K562 (cell line): ENCODE measurements at regions not wholly inside any gene's neighbourhood (a gene's known extent, or its start where the extent isn't known, plus 50 kb on each side); places are given as distances from the start of the nearest gene placed in this dataset.

Experiments used
- ATAC-seq: fragments of 200-7000 bp; cut with Tn5 transposase; 3 replicates; pipeline ENCODE4 v1.9.1; 2020; ENCODE audit warnings: moderate library complexity
- BruUV-seq: library from RNA; stranded (reverse); fragments of 400-500 nt; replicated peaks from 2 replicates; lab custom pipeline; 2021; lab: Mats Ljungman, UMichigan
- CTCF ChIA-PET: fragments of 300-600 bp; formaldehyde crosslinking; extraction: SDS; loops from one replicate; lab custom pipeline; 2021; ENCODE audit warnings: low intra/inter-chr PET ratio; lab: Yijun Ruan, JAX
- POLR2A ChIA-PET: fragments of 300-600, 350-650 bp; sonication (Branson Sonifier 250); formaldehyde crosslinking; extraction: SDS; loops from one replicate; lab custom pipeline; 2021; ENCODE audit warnings: antibody characterized with exemption, inconsistent platforms; lab: Yijun Ruan, JAX
- DNase-seq, 4 experiments: peaks; one replicate each; pipeline versions ENCODE4 v3.0.0 to v3.0.0-alpha.2; 2011 to 2018; ENCODE audit warnings: low spot score in 3 of 4, mixed read lengths in 3 of 4; ENCODE audit errors: extremely low read depth in 1 of 4
- FAIRE-seq: peaks from 2 replicates; lab custom pipeline; 2011; peaks lifted over from hg19 to GRCh38; lab: Jason Lieb, UNC
- H2AFZ ChIP-seq: 2 replicates; pipeline ENCODE4 v1.6.0; 2011; ENCODE audit warnings: low read depth, low read length, control low read depth, inconsistent platforms
- H3K27ac ChIP-seq: fragments of 200-600 bp; 3 replicates; pipeline ENCODE4 v1.8.0; 2011; ENCODE audit warnings: low read depth, mild to moderate bottlenecking, control low read depth, inconsistent platforms, low read length, moderate library complexity, mixed read lengths; ENCODE audit errors: extremely low read depth
- H3K27me3 ChIP-seq, 2 experiments: fragments of 300-600 bp in 1 of 2; 2 replicates in 1 of 2; 3 replicates in 1 of 2; pipeline versions ENCODE4 v1.6.0 to v1.8.0; 2011; ENCODE audit warnings: inconsistent platforms in 2 of 2, low read length in 2 of 2, mild to moderate bottlenecking in 1 of 2, mixed read lengths in 1 of 2, moderate library complexity in 1 of 2; ENCODE audit not compliant: control insufficient read depth in 2 of 2, insufficient read depth in 2 of 2
- H3K36me3 ChIP-seq: fragments of 300-600 bp; 3 replicates; pipeline ENCODE4 v1.8.0; 2011; ENCODE audit warnings: mild to moderate bottlenecking, low read length, inconsistent platforms; ENCODE audit not compliant: control insufficient read depth, insufficient read depth
- H3K4me1 ChIP-seq, 2 experiments: fragments of 200-600 bp in 1 of 2; replicated peaks in 1 of 2; 2 replicates in 1 of 2; 3 replicates in 1 of 2; pipeline versions ENCODE4 v1.5.1 to v1.8.0; 2011; ENCODE audit warnings: inconsistent platforms in 2 of 2, low read length in 2 of 2, mild to moderate bottlenecking in 1 of 2, mixed read lengths in 1 of 2, moderate library complexity in 1 of 2; ENCODE audit not compliant: control insufficient read depth in 2 of 2, insufficient read depth in 2 of 2
- H3K4me2 ChIP-seq: 2 replicates; pipeline ENCODE4 v1.6.1; 2011; ENCODE audit warnings: low read length, control low read depth, inconsistent platforms, mixed read lengths; ENCODE audit not compliant: insufficient read depth
- H3K4me3 ChIP-seq: fragments of 200-600 bp; sonication (generic), shearing (Covaris generic); 2 replicates; pipeline ENCODE4 v1.5.1; 2016; ENCODE audit warnings: control low read depth, inconsistent platforms
- H3K79me2 ChIP-seq: fragments of 200-600 bp; 3 replicates; pipeline ENCODE4 v1.8.0; 2011; ENCODE audit warnings: low read length, inconsistent platforms; ENCODE audit not compliant: control insufficient read depth, insufficient read depth
- H3K9ac ChIP-seq, 2 experiments: 2 replicates each; pipeline versions ENCODE4 v1.6.0 to v1.6.1; 2011; ENCODE audit warnings: low read depth in 2 of 2, low read length in 2 of 2, control low read depth in 1 of 2, inconsistent platforms in 1 of 2, mild to moderate bottlenecking in 1 of 2, mixed read lengths in 1 of 2; ENCODE audit not compliant: insufficient read depth in 1 of 2
- H3K9me1 ChIP-seq: one replicate; pipeline ENCODE4 v1.6.0; 2011; ENCODE audit warnings: inconsistent platforms, mild to moderate bottlenecking, low read length, moderate library complexity; ENCODE audit not compliant: control insufficient read depth, insufficient read depth
- H3K9me3 ChIP-seq: replicated peaks from 2 replicates; pipeline ENCODE4 v1.5.1; 2011; ENCODE audit warnings: low read depth, low read length, inconsistent platforms; ENCODE audit not compliant: control insufficient read depth, insufficient read depth
- H4K20me1 ChIP-seq: replicated peaks from 2 replicates; pipeline ENCODE4 v1.6.1; 2011; ENCODE audit warnings: low read length, inconsistent platforms, mixed read lengths; ENCODE audit not compliant: control insufficient read depth, insufficient read depth
- CTCFL ChIP-seq: IDR thresholded peaks from 2 replicates; pipeline ENCODE4 v1.6.1; 2011; ENCODE audit warnings: borderline replicate concordance, low read depth, mild to moderate bottlenecking, moderate library complexity, low read length; ENCODE audit not compliant: insufficient read depth, poor library complexity, severe bottlenecking
- SP2 ChIP-seq: IDR thresholded peaks from 2 replicates; pipeline ENCODE4 v1.6.1; 2011; ENCODE audit warnings: mild to moderate bottlenecking, low read depth, low read length, moderate library complexity; ENCODE audit not compliant: poor library complexity, severe bottlenecking; ENCODE audit errors: extremely low read depth
- ZKSCAN8 ChIP-seq: fragments of 200-800 bp; sonication (Bioruptor generic); IDR thresholded peaks from 2 replicates; pipeline ENCODE4 v1.6.1; 2016; ENCODE audit warnings: missing genetic modification characterization, missing compliant biosample characterization
- ZNF282 ChIP-seq: sonication (generic); formaldehyde crosslinking; IDR thresholded peaks from 2 replicates; pipeline ENCODE4 v1.8.1; 2023; ENCODE audit warnings: missing genetic modification reagents
- ZNF717 ChIP-seq: fragments of 250-450 bp; sonication (Bioruptor Pico); IDR thresholded peaks from 2 replicates; pipeline ENCODE4 v1.5.0; 2021
- WGBS: fragments of 100-300 bp; shearing (Covaris generic); methylation state at CpG from one replicate; pipeline ENCODE4 v1.1.6; 2016; ENCODE audit warnings: low coverage, mixed read lengths; ENCODE audit not compliant: insufficient coverage; ENCODE audit errors: missing lambda C conversion rate; 5-methylcytosine and 5-hydroxymethylcytosine counted together
- in situ Hi-C: fragments of 300-500 bp; cut with MboI; formaldehyde crosslinking; loops from 4 replicates; pipeline ENCODE4 v1.15.0; 2018; ENCODE audit warnings: inconsistent platforms, mixed read lengths
- intact Hi-C: fragments of 100-400 bp; cut with micrococcal nuclease; formaldehyde crosslinking; loops from 2 replicates; pipeline ENCODE4 v1.14.2; 2022

- H3K4me2 ChIP-seq = no peak overlapping the region
- H2AFZ ChIP-seq = no peak overlapping the region
- no TSS peak for BruUV-seq
- no peak for ATAC-seq
- H3K36me3 ChIP-seq = no peaks in the 10 kb centered on the region
- H3K9me1 ChIP-seq = no peaks in the 10 kb centered on the region
- intact Hi-C loops = no loop called here
- no peak overlapping the region for H3K4me3 ChIP-seq
- no peak for DNase-seq
- no peaks in the 10 kb centered on the region for H4K20me1 ChIP-seq
- no peak for TF ChIP-seq CTCFL
- TF ChIP-seq ZNF717 (CRISPR knock-in tag) = no peak
- TF ChIP-seq ZNF282 (CRISPR knock-in tag) = no peak
- TF ChIP-seq ZKSCAN8 = no peak
- no peak for TF ChIP-seq SP2
- no peak overlapping the region for H3K9ac ChIP-seq
- ChIA-PET CTCF (no interaction called here), POLR2A (interaction anchor here (1.4 kb wide), 1 partner anchor 8 kb away, joined by 3 read pairs; no protein-coding TSS in a partner anchor)
- no peak overlapping the region for H3K27ac ChIP-seq
- H3K4me1 ChIP-seq = no peaks in the 10 kb centered on the region
- H3K9me3 ChIP-seq = 0 out of 2 replicates have a peak, but pooled peaks cover 2% of the 10 kb centered on the region
- in situ Hi-C loops = no loop called here
- H3K27me3 ChIP-seq = no peaks in the 10 kb centered on the region
- no peaks in the 10 kb centered on the region for H3K79me2 ChIP-seq
- FAIRE-seq = no peak
- WGBS = 0% methylated on average over 3 of the region's 3 CpGs
These were observed 897.4 kb downstream of the CENPC start for GRCh38 chr4:66647926-66648325.
